ENCODE measurements at regions not wholly inside any gene's neighbourhood (a gene's known extent, or its start where the extent isn't known, plus 50 kb on each side); places are given as distances from the start of the nearest gene placed in this dataset.

GRCh38 chrX:150200820-150201287 lies 162.3 kb upstream of the MAMLD1 start:
- TF ChIP-seq CTCF (IDR thresholded peaks at IDR 0.05; ENCODE audit: low read depth, low read length) (no peak), POLR2A (IDR thresholded peaks at IDR 0.05; ENCODE audit: extremely low read depth, insufficient read length) (no peak)
